GM18517 (cell line): ENCODE measurements at regions not wholly inside any gene's neighbourhood (a gene's known extent, or its start where the extent isn't known, plus 50 kb on each side); places are given as distances from the start of the nearest gene placed in this dataset.

Experiments
- ATAC-seq: cut with Tn5 transposase; IDR thresholded peaks from one replicate; pipeline ENCODE4 v1.9.1; 2021; ENCODE audit warnings: mild to moderate bottlenecking, moderate library complexity; ENCODE audit not compliant: unreplicated experiment

DNA sequence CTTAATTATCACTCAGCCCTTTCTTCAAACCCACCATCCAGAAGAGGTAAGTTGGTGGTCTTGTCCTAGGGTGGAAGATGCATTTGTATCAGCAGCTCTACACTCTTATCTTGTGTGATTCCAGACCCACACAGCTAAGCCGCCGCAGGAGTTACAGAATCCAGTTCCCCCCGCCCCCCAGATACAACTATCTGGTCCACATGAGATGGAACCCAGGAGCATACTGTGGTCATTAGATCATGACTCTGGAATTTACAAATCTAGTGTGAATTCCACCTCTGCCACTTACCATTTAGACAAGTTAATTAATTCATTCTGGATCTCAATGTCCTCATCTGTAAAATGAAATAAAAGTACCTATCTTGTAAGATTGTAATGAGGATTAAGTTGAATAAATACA, 486.4 kb downstream of the BCL11A start:
- no peak for ATAC-seq

DNA sequence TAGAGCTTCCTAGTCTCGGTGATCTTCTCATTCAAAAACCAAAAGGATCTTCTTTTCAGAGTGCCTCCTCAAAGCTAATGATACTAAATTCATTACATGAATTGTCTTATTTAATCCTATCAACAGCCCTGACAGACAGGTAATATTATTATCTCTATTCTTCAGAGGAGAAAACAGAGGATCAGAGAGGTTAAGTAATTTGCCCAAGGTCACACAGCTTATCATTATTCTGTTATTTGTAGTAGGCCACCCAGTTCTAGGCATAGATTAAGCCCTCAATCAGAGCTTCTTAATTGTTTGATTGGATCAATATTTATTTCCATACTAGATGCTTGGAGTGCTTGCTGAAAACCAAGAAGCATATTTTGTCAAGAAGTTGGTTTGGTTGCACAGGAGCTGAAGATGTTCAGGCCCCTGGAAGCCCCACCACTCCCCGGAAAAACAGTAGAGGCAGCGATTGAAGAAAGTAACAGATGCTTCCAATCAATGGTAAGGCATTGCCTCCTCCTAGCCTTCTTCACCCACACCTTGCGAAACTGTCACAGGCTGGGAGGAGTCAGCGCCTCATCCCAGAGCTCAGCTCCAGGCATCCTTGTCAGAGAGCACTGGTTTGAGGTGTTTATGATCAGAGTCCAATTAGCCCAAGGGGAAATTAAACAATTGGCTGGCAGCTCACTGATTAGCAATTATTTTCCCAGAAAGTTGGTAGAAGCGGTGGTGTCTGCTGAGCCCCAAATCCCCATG, 487.2 kb downstream of the BCL11A start:
- no peak for ATAC-seq

DNA sequence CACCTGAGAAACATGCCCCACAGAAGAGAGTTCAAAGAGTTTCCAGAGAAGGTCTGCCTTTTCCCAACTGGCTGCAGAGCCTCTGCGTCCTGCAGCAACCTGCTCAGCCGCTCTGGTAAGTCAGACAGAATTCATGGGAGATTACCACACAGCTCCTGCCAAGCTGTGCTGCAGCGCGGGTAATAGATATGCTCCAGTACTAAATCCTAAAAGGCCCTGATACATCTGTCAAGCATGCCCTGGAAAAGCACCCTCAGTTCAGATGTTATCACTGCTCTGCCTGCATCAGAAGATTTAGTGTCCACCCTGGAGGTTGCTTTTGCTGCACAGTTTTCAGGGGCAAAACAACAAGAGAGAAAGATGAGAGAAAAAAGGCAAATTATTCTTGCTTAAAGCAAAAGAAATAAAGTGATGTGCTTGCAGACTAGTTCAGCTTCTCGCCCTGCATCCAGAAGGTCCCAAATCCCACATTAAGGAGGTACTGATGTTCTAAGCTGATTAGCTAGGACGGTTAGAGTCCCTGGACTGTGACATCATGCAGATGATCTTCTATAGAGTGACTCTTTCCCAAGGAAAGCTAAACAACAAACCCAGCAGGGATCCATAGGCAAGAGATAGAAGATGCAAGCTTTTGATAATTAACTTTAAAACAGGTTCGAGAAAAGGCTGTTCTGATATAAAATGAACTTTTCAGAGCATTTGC, 488.6 kb downstream of the BCL11A start:
- ATAC-seq = no peak

DNA sequence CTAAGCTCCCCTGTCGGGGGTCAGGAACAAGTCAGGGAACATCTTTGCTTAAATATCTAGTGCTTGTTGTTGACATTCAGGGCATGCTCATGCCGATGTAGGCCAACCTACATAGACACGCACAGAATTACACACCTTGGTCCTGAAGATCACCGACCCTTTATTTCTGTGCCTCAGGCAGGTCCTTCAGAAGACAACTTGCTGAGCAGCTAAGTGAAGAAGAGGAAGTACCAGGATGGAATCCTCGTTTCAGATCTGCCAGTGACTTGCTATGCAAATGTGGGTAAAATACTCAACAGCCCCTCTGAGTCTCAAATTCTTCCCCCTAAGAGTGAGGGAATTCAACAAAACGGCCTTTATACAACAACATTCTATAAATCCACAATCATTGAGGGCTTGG, 494.7 kb downstream of the BCL11A start:
- ATAC-seq = no peak

DNA sequence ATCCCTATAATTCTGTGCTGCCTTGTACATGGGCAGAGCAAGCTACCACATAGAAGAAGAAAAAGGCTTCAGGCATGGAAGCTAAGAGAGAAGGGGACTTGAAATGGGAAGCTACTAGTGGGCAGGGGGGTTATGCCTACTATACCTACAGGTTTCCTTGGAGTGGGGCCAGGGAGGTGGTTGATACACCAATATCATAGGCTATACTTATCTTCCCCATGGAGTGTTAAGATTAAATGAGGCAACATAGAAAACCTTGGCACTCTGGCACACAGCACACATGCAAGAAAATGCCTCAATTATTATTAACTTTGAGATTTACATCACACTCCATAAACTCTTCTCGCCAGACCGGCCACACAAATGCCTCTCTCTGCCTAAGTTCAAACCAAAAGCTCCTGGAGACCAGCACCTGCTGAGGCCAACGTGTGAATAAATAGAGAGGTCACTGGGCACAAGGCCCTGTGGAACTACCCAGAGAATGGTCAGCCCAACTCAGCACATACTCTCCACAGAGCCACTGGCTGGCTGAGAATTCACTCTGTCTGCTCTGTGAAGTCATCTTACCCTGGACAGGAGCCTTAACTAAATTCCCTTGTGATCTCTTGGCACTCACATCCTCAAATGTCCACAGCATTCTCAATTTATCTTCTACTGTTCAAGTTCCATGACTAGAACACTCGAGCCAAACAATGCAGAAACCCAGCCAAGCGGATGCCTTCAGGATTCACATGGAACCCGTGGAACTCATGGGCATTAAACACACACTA, 498.7 kb downstream of the BCL11A start:
- ATAC-seq = no peak

DNA sequence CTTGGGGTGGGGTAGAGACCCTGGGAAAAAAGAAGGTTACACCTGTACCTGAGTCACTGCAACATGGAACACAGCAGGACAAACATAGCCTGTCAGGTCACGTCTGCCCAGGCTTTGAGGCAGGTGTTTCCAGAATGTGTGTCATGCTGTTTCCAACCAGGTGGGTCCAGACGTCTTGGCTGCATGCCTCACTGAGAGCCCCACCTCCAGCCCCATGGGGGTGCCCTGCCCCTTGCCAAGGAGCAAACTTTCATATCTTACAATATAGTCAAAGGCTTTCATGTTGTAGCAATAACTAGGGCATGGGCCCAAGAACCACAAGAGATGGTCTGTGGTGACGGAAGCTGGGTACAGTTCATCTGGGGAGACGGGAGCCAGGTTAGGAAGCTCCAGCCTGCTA, 499.7 kb downstream of the BCL11A start:
- no peak for ATAC-seq

DNA sequence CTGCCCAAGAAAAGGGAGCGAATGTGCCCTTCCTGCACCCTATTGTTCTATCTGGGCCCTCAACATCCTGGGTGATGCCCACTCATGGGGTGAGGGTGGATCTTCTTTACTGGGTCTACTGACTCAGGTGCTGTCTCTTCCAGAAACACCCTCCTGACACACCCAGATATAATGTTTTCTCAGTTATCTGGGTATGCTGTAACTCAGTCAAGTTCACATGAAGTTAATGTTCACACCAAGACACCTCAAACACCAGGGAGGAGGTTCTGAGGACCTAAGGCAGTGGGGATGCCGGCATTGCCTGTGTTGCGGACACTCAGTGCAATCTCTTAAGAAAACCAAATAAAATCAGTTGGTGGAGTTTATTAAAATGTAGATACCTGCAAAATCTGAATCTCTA, 500.9 kb downstream of the BCL11A start:
- no peak for ATAC-seq

DNA sequence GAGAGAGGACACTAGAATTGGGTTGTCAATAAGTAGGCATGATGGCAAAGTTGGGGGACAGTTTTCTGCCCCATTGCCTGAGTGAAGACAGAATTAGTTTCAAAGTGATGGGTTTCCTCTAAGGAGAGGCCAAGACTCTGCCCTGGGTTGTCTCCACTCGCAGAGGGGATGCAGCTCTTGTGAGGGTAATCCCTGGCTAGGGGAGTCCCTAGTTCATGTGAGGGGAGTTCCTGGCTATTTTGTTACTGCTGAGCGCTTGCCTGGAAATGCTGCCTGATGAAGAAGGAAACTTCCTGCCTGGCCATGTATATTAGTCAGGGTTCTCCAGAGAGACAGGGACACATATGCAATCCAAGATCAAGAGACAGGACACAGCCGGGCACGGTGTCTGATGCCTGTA, 501.5 kb downstream of the BCL11A start:
- ATAC-seq = no peak

DNA sequence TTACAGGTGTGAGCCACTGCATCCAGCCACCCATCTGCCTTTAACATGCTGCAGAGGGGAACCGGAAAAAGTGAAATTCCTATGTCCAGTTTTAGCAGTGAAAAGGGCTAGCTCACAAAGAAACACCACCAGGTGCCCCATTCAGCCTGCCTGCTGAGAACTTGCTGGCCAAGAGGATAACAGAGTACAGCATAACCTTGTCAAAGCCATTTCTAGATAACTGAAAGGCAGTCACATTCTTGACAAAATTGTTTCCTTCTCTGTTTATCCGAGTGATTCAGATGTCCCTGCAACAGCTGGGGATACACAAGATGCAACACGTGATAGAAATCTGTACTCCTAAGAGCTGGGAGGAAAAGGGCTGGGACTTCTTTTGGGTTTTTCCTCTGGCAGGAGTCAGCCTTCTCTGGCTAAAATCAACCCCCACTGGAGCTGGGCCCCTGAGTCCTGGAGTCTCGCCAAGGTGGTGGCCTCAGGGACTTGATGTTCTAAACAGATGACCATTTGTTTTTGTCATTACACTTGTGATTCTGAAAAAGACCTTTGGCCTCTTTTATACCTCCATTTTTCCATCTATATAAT, 505.4 kb downstream of the BCL11A start:
- no peak for ATAC-seq

DNA sequence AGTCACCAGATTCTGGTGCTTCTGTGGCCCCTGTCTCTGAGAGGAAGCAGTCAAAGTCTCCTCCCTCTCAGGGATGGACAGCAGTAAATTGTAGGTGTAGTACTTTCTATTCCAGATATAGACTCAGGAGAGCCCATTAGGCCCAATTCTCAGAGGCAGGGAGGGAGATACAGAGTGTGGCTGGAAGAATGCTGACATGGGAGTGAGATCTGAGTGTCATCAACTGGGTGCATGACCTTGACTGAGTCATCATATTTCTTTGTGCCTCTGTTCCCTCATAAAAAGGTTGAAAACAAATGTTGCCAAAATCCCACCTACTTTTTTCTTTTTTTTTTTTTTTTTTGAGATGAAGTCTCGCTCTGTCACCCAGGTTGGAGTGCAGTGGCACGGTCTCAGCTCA, 506.1 kb downstream of the BCL11A start:
- ATAC-seq = no peak

DNA sequence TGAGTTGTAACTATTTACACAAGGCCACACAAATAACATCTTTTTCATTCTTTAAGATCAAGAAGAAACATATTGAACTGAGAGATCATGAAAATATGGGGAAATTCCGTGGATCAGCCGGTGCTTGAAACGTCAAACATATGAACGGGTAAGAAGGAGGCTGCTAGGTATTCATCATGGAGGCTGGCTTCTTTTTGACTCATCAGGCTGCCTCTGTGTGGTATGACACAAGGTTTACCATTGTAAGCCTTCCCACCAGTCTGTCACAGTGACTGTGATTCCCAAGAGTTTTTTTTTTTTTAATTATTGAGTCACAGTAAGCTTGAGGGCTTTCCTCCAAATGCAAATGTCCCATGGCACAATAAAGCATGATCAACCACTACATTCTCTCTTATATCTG, 506.9 kb downstream of the BCL11A start:
- no peak for ATAC-seq

DNA sequence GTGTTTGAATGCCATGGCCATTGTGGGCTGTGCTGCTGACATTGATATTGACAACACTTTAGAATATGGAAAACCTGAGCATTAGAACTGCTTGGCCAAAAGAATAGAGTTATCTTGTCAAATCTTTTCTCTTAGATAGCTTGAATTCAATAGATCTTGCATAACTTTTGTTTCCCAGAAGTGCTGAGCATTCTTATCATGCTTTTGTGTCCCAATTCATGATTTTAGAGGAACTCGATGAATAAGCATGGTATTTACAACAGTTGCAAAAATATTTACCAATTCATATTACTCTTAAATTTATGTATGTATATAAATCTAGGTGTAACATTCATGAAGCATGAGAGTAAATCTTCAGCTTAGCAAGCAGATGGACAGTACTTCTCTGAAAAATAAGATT, 508.0 kb downstream of the BCL11A start:
- no peak for ATAC-seq

DNA sequence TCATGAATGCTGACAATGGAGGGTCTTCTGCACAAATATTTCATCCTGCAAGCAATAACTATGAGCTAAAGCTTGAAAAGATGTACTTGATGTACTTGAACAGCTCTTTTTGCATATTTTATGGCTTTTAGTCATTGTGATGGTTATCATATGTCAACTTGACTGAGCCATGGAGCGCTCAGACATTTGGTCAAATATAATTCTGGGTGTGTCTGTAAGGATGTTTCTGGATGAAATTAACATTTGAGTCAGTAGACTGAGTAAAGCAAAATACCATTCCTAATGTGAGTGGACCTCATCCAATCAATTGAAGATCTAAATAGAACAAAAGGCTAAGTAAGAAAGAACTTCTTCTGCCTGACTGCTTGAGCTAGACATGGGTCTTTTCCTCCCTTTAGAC, 509.0 kb downstream of the BCL11A start:
- no peak for ATAC-seq

DNA sequence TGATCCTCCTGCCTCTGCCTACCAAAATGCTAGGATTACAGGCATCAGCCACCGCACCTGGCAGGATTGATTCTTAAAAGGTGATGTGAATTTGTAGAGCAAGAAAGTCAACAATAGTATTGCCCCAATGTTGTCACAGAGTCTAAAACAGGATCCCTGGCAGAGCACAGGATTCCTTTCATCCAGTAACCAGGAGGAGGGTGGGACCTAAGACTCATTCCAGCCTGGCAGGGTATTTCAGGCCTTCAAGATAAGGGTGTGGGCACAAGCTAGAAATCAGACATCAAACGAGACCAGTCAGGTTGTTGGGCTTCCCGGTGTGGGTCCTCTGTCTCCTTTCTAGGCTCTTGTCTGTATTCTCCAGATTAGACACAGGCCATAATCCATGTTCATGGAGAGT, 511.4 kb downstream of the BCL11A start:
- no peak for ATAC-seq

DNA sequence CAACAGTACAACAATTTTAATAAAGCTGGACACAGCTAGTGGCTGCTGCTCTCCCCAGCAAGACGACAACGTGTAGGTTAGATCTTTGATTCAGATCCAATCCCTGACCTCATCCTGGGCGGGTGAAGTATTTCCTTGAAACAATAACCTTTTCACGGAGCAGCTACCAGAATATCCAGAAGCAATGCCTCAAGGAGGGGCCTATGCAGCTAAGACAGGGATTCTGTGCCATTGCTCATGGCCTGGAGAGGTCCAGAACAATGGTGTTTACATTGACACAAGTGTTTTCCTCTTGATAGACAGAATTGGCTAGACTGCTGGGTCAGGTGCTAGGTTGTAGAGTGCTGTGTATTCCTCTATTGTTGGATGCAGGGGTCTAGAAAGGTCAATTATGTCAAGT, 520.1 kb downstream of the BCL11A start:
- no peak for ATAC-seq

DNA sequence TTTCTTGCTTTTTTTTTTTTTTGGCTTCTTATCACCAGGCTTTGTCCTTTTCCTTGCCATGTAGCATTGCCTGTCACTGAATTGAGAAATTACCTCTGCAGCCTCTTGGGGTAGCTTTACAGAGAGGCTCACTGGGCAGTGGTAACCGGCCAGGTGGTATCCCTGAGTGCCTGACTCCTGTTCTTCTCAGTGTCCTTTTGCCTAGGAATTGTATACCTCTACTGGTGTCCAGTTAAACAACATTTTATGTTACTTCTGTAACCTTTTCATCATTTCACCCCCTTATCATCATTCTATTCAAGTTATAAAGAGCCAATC, 523.9 kb downstream of the BCL11A start:
- no peak for ATAC-seq

DNA sequence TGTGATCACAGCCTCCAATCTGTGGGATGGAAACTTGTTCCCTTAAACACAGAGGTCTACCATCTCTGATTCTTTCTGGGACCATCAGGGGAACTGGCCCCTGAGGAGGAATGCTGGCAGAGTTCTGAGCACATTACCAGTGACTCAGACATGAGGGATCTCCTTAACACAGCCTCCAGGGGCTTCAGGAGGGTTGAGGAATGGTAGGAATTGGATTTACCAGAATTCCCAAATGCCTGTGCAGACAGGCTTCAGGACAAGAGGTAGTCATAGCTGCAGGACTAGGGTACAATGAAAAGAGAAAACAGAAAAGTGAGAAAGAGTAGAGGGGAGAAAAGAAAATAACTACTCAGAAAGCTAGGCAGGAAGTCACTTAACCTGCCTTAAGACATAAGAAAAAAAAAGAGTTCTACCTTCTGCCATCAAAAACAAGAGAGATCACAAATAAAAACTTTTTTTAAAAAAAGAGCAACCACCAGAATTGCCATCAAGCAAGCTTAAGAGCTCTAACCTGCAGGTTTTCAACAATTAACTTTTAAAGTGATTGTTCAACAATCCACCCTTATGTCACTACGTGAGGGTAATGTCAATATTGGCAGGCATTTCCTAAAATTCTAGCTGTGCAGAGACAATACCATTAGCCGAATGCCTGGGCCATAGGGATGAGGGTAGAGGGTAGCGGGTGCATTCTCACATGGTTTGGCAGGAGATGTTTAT, 524.4 kb downstream of the BCL11A start:
- no peak for ATAC-seq

DNA sequence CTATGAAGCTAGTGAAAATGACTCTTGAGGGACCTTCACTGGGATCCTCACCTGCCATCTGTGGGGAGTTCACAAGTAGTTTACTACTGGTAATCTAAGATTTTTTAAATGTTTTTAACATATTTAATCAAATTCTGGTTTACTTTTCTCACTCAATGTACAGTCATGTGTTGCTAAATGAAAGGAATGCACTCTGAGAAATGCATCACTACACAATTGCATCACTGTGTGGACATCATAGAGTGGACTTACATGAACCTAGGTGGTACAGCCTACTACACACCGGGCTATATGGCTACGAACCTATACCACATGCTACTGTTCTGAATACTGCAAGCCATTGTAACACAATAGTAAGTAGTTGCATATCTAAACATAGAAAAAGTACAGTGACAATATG, 528.0 kb downstream of the BCL11A start:
- no peak for ATAC-seq

DNA sequence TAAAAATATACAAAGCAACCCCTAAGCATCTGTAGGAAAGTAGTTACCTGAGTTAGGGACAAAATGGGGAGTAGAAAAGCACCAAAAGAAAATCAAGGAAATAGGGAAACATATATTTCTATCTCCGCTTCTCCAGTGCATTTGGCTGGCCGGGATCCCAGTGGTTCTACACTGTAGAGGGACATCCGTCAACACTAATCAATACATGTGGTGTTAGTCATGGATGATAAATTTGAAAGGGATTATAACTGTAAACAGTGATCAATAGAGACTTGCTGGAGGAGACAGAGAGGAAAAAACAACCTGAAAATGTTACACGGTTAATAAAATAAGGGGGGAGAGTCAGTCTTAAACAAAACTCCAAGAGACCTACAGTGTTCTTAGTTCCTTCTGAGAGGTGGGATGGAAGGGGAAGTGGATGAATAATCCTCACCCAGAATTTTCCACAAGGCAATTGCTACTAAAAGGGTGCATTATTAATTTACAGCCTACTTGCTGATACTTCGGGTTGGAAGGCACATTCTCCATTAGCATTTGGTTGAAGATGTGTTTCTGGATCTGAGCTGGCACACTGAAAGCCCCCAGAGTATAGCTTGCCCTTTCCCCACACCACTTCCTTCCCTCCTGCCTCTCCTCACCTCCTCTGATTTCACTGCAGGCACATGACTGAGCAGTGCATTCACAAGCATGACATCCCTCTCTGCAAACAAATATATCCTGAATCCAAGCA, 530.0 kb downstream of the BCL11A start:
- no peak for ATAC-seq

DNA sequence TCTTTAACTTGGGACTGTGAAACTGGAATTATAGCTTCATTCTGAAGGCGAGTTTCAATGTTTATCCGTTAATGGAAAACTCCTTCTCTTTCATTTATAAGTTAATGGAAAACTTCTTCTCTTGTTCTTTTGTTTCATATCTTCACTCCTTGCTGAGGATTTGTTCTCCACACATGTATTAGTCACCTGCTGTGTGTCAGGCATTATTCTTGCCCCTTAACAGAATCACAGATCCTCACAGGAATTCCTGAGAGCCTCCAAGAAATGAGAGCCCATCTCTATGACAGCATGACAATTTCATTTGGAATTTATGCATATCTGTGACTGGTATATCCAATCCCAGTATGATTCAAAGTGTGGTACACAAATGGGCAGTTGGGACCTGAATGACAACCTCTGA, 545.8 kb downstream of the BCL11A start:
- no peak for ATAC-seq

DNA sequence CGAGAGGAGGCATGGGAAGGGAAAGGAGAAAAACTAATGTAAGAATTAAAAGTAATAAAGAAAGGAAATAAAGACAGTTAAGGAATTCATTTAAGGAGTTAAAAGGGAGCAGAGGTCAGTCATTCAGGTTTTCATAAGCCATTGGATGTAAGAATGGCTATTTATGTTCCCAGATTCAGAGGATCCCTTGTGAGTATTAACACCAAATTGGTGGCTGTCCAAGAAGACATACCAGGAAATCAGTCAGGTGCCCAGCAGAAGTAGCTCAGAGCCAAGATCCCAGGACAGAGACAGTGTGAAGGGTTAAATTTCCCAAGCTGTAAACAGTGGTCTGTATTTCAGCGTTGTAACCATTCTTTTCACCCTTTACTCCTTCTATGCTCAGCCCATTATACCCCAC, 550.4 kb downstream of the BCL11A start:
- no peak for ATAC-seq
